ENCODE measurements at regions not wholly inside any gene's neighbourhood (a gene's known extent, or its start where the extent isn't known, plus 50 kb on each side); places are given as distances from the start of the nearest gene placed in this dataset.

DNA sequence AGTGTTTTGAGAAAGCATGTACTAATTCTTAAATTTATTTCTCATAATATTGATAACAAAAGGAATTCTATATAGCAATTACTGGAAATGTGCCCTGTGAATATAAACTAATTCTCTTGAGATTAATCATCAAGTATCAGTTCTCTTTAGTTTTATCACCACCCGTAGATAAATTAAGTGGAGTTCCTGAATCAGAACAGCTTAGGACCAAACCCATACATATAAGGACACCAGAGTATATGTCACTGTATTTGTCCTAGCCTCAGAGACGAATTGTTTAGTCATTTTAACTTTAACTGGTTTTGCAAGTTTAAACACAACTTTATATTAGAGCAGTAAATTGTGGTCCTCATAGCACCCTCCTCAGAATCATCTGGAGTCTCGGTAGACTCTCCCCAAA lies 572.0 kb downstream of the UTRN start:
- no peak for TF ChIP-seq POLR2A (IDR thresholded peaks at IDR 0.05)
- no peak for TF ChIP-seq CTCF (IDR thresholded peaks at IDR 0.05)
